Endothelial cell of umbilical vein (primary cell): ENCODE measurements at regions not wholly inside any gene's neighbourhood (a gene's known extent, or its start where the extent isn't known, plus 50 kb on each side); places are given as distances from the start of the nearest gene placed in this dataset.

ENCODE experiments used
- BruUV-seq: library from RNA; stranded (reverse); fragments of 400-500 nt; replicated peaks from 2 replicates; lab custom pipeline; 2021; lab: Mats Ljungman, UMichigan
- CTCF ChIA-PET: fragments of 300-600, 350-600 bp; sonication (Branson Sonifier 250); formaldehyde crosslinking; loops from one replicate; lab custom pipeline; 2021; ENCODE audit warnings: antibody characterized with exemption, inconsistent platforms; lab: Charles Lee
- POLR2A ChIA-PET: fragments of 300-600, 350-600 bp; sonication (Branson Sonifier 250); formaldehyde crosslinking; loops from one replicate; lab custom pipeline; 2021; ENCODE audit warnings: antibody characterized with exemption, inconsistent platforms; lab: Charles Lee
- DNase-seq: peaks from one replicate; pipeline ENCODE4 v3.0.0-alpha.2; 2011; ENCODE audit warnings: low read depth, low spot score
- FAIRE-seq: peaks from 2 replicates; lab custom pipeline; 2011; peaks lifted over from hg19 to GRCh38; lab: Jason Lieb, UNC
- H2AFZ ChIP-seq: 2 replicates; pipeline ENCODE4 v1.6.0; 2012; ENCODE audit warnings: low read depth, low read length, control low read depth, inconsistent platforms
- H3K27ac ChIP-seq: 2 replicates; pipeline ENCODE4 v1.5.1; 2011; ENCODE audit warnings: low read depth, mild to moderate bottlenecking, control low read depth, low read length, moderate library complexity; ENCODE audit not compliant: insufficient read depth
- H3K27me3 ChIP-seq, 2 experiments: 2 replicates each; pipeline versions ENCODE4 v1.6.0 to v1.6.1; 2011; ENCODE audit warnings: low read length in 2 of 2, mixed read lengths in 1 of 2; ENCODE audit not compliant: control insufficient read depth in 2 of 2, insufficient read depth in 2 of 2
- H3K36me3 ChIP-seq, 2 experiments: 2 replicates in 1 of 2; 3 replicates in 1 of 2; pipeline ENCODE4 v1.5.1; 2011; ENCODE audit warnings: low read length in 2 of 2, mild to moderate bottlenecking in 1 of 2, moderate library complexity in 1 of 2; ENCODE audit not compliant: control insufficient read depth in 2 of 2, insufficient read depth in 2 of 2; ENCODE audit errors: extremely low read depth in 1 of 2
- H3K4me1 ChIP-seq: 3 replicates; pipeline ENCODE4 v1.5.1; 2011; ENCODE audit warnings: mild to moderate bottlenecking, low read length; ENCODE audit not compliant: control insufficient read depth, insufficient read depth; ENCODE audit errors: extremely low read depth
- H3K4me2 ChIP-seq: 2 replicates; pipeline ENCODE4 v1.6.1; 2011; ENCODE audit warnings: low read length, control low read depth, mixed read lengths; ENCODE audit not compliant: insufficient read depth
- H3K4me3 ChIP-seq, 3 experiments: fragments of 200-600 bp in 1 of 3; sonication (generic), shearing (Covaris generic) in 1 of 3; replicated peaks in 1 of 3; 2 replicates each; pipeline ENCODE4 v1.5.1; 2011 to 2016; ENCODE audit warnings: control low read depth in 3 of 3, low read length in 3 of 3, mild to moderate bottlenecking in 2 of 3, inconsistent platforms in 1 of 3, low read depth in 1 of 3, moderate library complexity in 1 of 3; ENCODE audit not compliant: insufficient read depth in 1 of 3
- H3K79me2 ChIP-seq: 2 replicates; pipeline ENCODE4 v1.6.0; 2012; ENCODE audit warnings: low read length, inconsistent platforms; ENCODE audit not compliant: control insufficient read depth, insufficient read depth
- H3K9ac ChIP-seq: replicated peaks from 2 replicates; pipeline ENCODE3; 2011; ENCODE audit warnings: low read length, control low read depth; ENCODE audit not compliant: insufficient read depth; ENCODE audit errors: extremely low read depth
- H3K9me1 ChIP-seq: replicated peaks from 3 replicates; pipeline ENCODE4 v1.6.0; 2011; ENCODE audit warnings: mild to moderate bottlenecking, low read length; ENCODE audit not compliant: control insufficient read depth, insufficient read depth; ENCODE audit errors: extremely low read depth
- H3K9me3 ChIP-seq: replicated peaks from 2 replicates; pipeline ENCODE4 v1.5.1; 2012; ENCODE audit warnings: low read length, inconsistent platforms; ENCODE audit not compliant: control insufficient read depth, insufficient read depth
- H4K20me1 ChIP-seq: replicated peaks from 2 replicates; pipeline ENCODE3; 2011; ENCODE audit warnings: mild to moderate bottlenecking, low read length; ENCODE audit not compliant: control insufficient read depth, insufficient read depth; ENCODE audit errors: extremely low read depth
- CTCF ChIP-seq, 2 donors: IDR thresholded peaks; 1 replicate in 1 of 2; 2 replicates in 1 of 2; pipeline ENCODE4 v1.5.1; 2011; ENCODE audit warnings: low read length in 2 of 2, mild to moderate bottlenecking in 2 of 2, moderate library complexity in 2 of 2, control low read depth in 1 of 2, inconsistent platforms in 1 of 2, low read depth in 1 of 2; ENCODE audit not compliant: insufficient read depth in 1 of 2; ENCODE audit errors: extremely low read depth in 1 of 2
- EZH2 ChIP-seq: IDR thresholded peaks from 2 replicates; pipeline ENCODE4 v1.6.1; 2012; ENCODE audit warnings: borderline replicate concordance, low read depth, mild to moderate bottlenecking, moderate library complexity, low read length, inconsistent platforms; ENCODE audit not compliant: severe bottlenecking
- FOS ChIP-seq: IDR thresholded peaks from 2 replicates; pipeline ENCODE4 v1.6.1; 2011; ENCODE audit warnings: mild to moderate bottlenecking, low read length, moderate library complexity, borderline replicate concordance; ENCODE audit not compliant: insufficient read depth
- GATA2 ChIP-seq: IDR thresholded peaks from 2 replicates; pipeline ENCODE4 v1.7.0; 2011; ENCODE audit warnings: low read depth, mild to moderate bottlenecking, moderate library complexity, mixed read lengths, low read length; ENCODE audit not compliant: insufficient read length, insufficient read depth
- JUN ChIP-seq: IDR thresholded peaks from 2 replicates; pipeline ENCODE4 v1.6.1; 2011; ENCODE audit warnings: borderline replicate concordance, low read depth; ENCODE audit not compliant: insufficient read length, insufficient read depth
- MAX ChIP-seq: IDR thresholded peaks from 2 replicates; pipeline ENCODE4 v1.6.1; 2011; ENCODE audit not compliant: insufficient read depth, insufficient read length
- MYC ChIP-seq: IDR thresholded peaks from one replicate; pipeline ENCODE4 v1.6.1; 2011; ENCODE audit warnings: mild to moderate bottlenecking, low read depth, low read length
- POLR2A ChIP-seq: IDR thresholded peaks from 2 replicates; pipeline ENCODE4 v1.6.1; 2012; ENCODE audit warnings: low read depth, mild to moderate bottlenecking, control low read depth, low read length
- POLR2AphosphoS5 ChIP-seq: IDR thresholded peaks from 2 replicates; pipeline ENCODE4 v1.6.1; 2012; ENCODE audit warnings: low read depth, mild to moderate bottlenecking, control low read depth, low read length, moderate library complexity; ENCODE audit not compliant: insufficient read depth
- dilution Hi-C: fragments of 300-500 bp; cut with MboI; formaldehyde crosslinking; loops from one replicate; pipeline ENCODE4 v1.15.0; 2019; ENCODE audit warnings: low sequenced_read_pairs; ENCODE audit not compliant: extremely low pct_ligation_motif_present
- intact Hi-C: fragments of 100-400 bp; cut with micrococcal nuclease; formaldehyde crosslinking; loops from one replicate; pipeline ENCODE4 v1.10.0; 2022

GRCh38 chr2:104518256-104518655 is 335.7 kb upstream of the POU3F3 start:
- intact Hi-C loops, result no loop called here
- BruUV-seq, result no TSS peak
- CTCF ChIA-PET, result no interaction called here
- Histone ChIP-seq H3K27me3 (no peaks in the 10 kb centered on the region), H3K4me1 (no peaks in the 10 kb centered on the region), H3K36me3 (no peaks in the 10 kb centered on the region), H3K4me3 (no peak overlapping the region), H3K9me1 (no peaks in the 10 kb centered on the region), H3K79me2 (no peaks in the 10 kb centered on the region), H2AFZ (no peak overlapping the region), H3K27ac (no peak overlapping the region), H3K9me3 (peaks cover 6% of the 10 kb centered on the region), H4K20me1 (no peaks in the 10 kb centered on the region), H3K4me2 (no peak overlapping the region), H3K9ac (no peak overlapping the region)
- no peak for FAIRE-seq
- no peak for TF ChIP-seq MYC
- TF ChIP-seq CTCF (IDR thresholded peaks at IDR 0.05; ENCODE audit: extremely low read depth in 1 of 2, insufficient read depth in 1 of 2, low read depth in 1 of 2, low read length in 2 of 2), result no peak
- TF ChIP-seq JUN, result no peak
- no peak for TF ChIP-seq FOS
- TF ChIP-seq EZH2, result no peak
- no peak for TF ChIP-seq POLR2AphosphoS5
- no peak for TF ChIP-seq POLR2A
- no peak for TF ChIP-seq MAX
- TF ChIP-seq GATA2, result no peak
- POLR2A ChIA-PET, result no interaction called here
- dilution Hi-C loops, result no loop called here
- DNase-seq, result no peak
